OCI-LY1 (cell line): ENCODE measurements at regions not wholly inside any gene's neighbourhood (a gene's known extent, or its start where the extent isn't known, plus 50 kb on each side); places are given as distances from the start of the nearest gene placed in this dataset.

Source experiments
- H2AFZ ChIP-seq: fragments of 200-600 bp; sonication (generic), shearing (Covaris generic); 2 replicates; pipeline ENCODE4 v1.6.0; 2014; ENCODE audit warnings: antibody characterized with exemption, mild to moderate bottlenecking, low read length
- H3F3A ChIP-seq: fragments of 200-600 bp; sonication (generic), shearing (Covaris generic); 2 replicates; pipeline ENCODE4 v1.6.0; 2014; ENCODE audit warnings: mild to moderate bottlenecking, antibody characterized with exemption, low read length, moderate library complexity; ENCODE audit not compliant: insufficient read depth
- H3K27ac ChIP-seq: fragments of 200-600 bp; sonication (generic); 2 replicates; pipeline ENCODE4 v1.5.1; 2014; ENCODE audit warnings: low read length, mixed run types, mild to moderate bottlenecking, low read depth; ENCODE audit not compliant: poor library complexity, severe bottlenecking
- H3K27me3 ChIP-seq: fragments of 200-600 bp; sonication (generic); 2 replicates; pipeline ENCODE4 v1.6.0; 2014; ENCODE audit warnings: antibody characterized with exemption, mild to moderate bottlenecking, low read length, moderate library complexity; ENCODE audit not compliant: insufficient read depth
- H3K36me3 ChIP-seq: fragments of 200-600 bp; sonication (generic); 2 replicates; pipeline ENCODE4 v1.6.1; 2014; ENCODE audit warnings: mild to moderate bottlenecking, antibody characterized with exemption, low read length, moderate library complexity, mixed read lengths; ENCODE audit not compliant: insufficient read depth
- H3K4me1 ChIP-seq: fragments of 200-600 bp; sonication (generic); 2 replicates; pipeline ENCODE4 v1.5.1; 2014; ENCODE audit warnings: mild to moderate bottlenecking, low read length, moderate library complexity; ENCODE audit not compliant: insufficient read depth, severe bottlenecking
- H3K4me2 ChIP-seq: fragments of 200-600 bp; sonication (generic), shearing (Covaris generic); 2 replicates; pipeline ENCODE4 v1.6.1; 2014; ENCODE audit warnings: low read length
- H3K4me3 ChIP-seq: fragments of 200-600 bp; sonication (generic); 2 replicates; pipeline ENCODE4 v1.5.1; 2014; ENCODE audit warnings: low read length, low read depth, mild to moderate bottlenecking, mixed read lengths; ENCODE audit not compliant: poor library complexity, severe bottlenecking
- H3K79me2 ChIP-seq: fragments of 200-600 bp; shearing (Covaris generic); 2 replicates; pipeline ENCODE4 v1.6.1; 2016; ENCODE audit warnings: mixed run types, low read length, mixed read lengths; ENCODE audit not compliant: insufficient read depth
- H3K9ac ChIP-seq: fragments of 200-600 bp; sonication (generic), shearing (Covaris generic); 2 replicates; pipeline ENCODE4 v1.6.1; 2014; ENCODE audit warnings: mild to moderate bottlenecking, low read length, mixed read lengths
- H3K9me2 ChIP-seq: fragments of 200-600 bp; sonication (generic), shearing (Covaris generic); 2 replicates; pipeline ENCODE4 v1.6.1; 2014; ENCODE audit warnings: low read depth, mild to moderate bottlenecking, low read length, mixed read lengths
- H3K9me3 ChIP-seq: fragments of 200-600 bp; shearing (Covaris generic); 2 replicates; pipeline ENCODE4 v1.6.1; 2014; ENCODE audit warnings: low read length, mixed read lengths
- H4K20me1 ChIP-seq: fragments of 200-600 bp; sonication (generic), shearing (Covaris generic); 2 replicates; pipeline ENCODE4 v1.6.0; 2016; ENCODE audit warnings: mild to moderate bottlenecking, low read length; ENCODE audit not compliant: insufficient read depth
- CTCF ChIP-seq: fragments of 200-600 bp; sonication (generic), shearing (Covaris generic); IDR thresholded peaks from 2 replicates; pipeline ENCODE4 v1.5.1; 2017; ENCODE audit warnings: mild to moderate bottlenecking, antibody characterized with exemption, low read length, moderate library complexity, mixed read lengths
- EZH2 ChIP-seq: fragments of 200-600 bp; sonication (generic), shearing (Covaris generic); IDR thresholded peaks from 2 replicates; pipeline ENCODE4 v1.8.0; 2017; ENCODE audit warnings: borderline replicate concordance, mixed run types, mild to moderate bottlenecking, antibody characterized with exemption, low read length, moderate library complexity, mixed read lengths

GRCh38 chr4:116357758-116358157 lies 727.6 kb downstream of the TRAM1L1 start:
- H3K9me2 ChIP-seq = no peaks in the 10 kb centered on the region

GRCh38 chr4:116346750-116347149 lies 738.6 kb downstream of the TRAM1L1 start:
- H3K27me3 ChIP-seq = no peaks in the 10 kb centered on the region
- no peaks in the 10 kb centered on the region for H3K79me2 ChIP-seq
- H4K20me1 ChIP-seq = no peaks in the 10 kb centered on the region
- TF ChIP-seq EZH2 = no peak
- TF ChIP-seq CTCF = no peak
- H3K4me1 ChIP-seq = no peaks in the 10 kb centered on the region
- no peak overlapping the region for H3K9ac ChIP-seq
- H3K27ac ChIP-seq = no peak overlapping the region
- H3F3A ChIP-seq = no peaks in the 10 kb centered on the region
- H3K4me3 ChIP-seq = no peak overlapping the region
- no peak overlapping the region for H3K4me2 ChIP-seq
- H3K9me2 ChIP-seq = no peaks in the 10 kb centered on the region
- no peaks in the 10 kb centered on the region for H3K9me3 ChIP-seq
- H2AFZ ChIP-seq = no peak overlapping the region
- H3K36me3 ChIP-seq = no peaks in the 10 kb centered on the region

More at GRCh38 chr4:116357758-116358157, 727.6 kb downstream of the TRAM1L1 start:
- no peaks in the 10 kb centered on the region for H4K20me1 ChIP-seq
- H3K9me3 ChIP-seq = no peaks in the 10 kb centered on the region
- H3K4me3 ChIP-seq = no peak overlapping the region
- H3K36me3 ChIP-seq = no peaks in the 10 kb centered on the region
- no peaks in the 10 kb centered on the region for H3K27me3 ChIP-seq
- no peak overlapping the region for H3K9ac ChIP-seq
- no peaks in the 10 kb centered on the region for H3K4me1 ChIP-seq
- no peaks in the 10 kb centered on the region for H3K79me2 ChIP-seq
- H3K27ac ChIP-seq = no peak overlapping the region
- no peaks in the 10 kb centered on the region for H3F3A ChIP-seq
- H3K4me2 ChIP-seq = no peak overlapping the region
- TF ChIP-seq CTCF = no peak
- no peak overlapping the region for H2AFZ ChIP-seq

GRCh38 chr4:116343809-116344208 lies 741.6 kb downstream of the TRAM1L1 start:
- Histone ChIP-seq H3K79me2 (no peaks in the 10 kb centered on the region), H3K4me2 (no peak overlapping the region), H3K36me3 (no peaks in the 10 kb centered on the region), H3K9ac (no peak overlapping the region), H3K9me3 (no peaks in the 10 kb centered on the region), H3K27me3 (no peaks in the 10 kb centered on the region), H3F3A (no peaks in the 10 kb centered on the region), H3K27ac (no peak overlapping the region), H3K4me1 (no peaks in the 10 kb centered on the region), H3K4me3 (no peak overlapping the region), H2AFZ (no peak overlapping the region), H4K20me1 (no peaks in the 10 kb centered on the region), H3K9me2 (no peaks in the 10 kb centered on the region)
- TF ChIP-seq EZH2 (no peak), CTCF (no peak)
